ENCODE measurements at regions not wholly inside any gene's neighbourhood (a gene's known extent, or its start where the extent isn't known, plus 50 kb on each side); places are given as distances from the start of the nearest gene placed in this dataset.

- no peak for TF ChIP-seq CTCF (IDR thresholded peaks at IDR 0.05; ENCODE audit: insufficient read depth, low read length, poor library complexity, severe bottlenecking)
- no peak for TF ChIP-seq EZH2phosphoT487 (conservative IDR thresholded peaks at IDR 0.05; ENCODE audit: low read length)
Measured at GRCh38 chr20:22352019-22352418, 232.4 kb downstream of the FOXA2 start.
